ENCODE measurements at regions not wholly inside any gene's neighbourhood (a gene's known extent, or its start where the extent isn't known, plus 50 kb on each side); places are given as distances from the start of the nearest gene placed in this dataset.

GRCh38 chr5:68441309-68442073, 225.9 kb downstream of the PIK3R1 start:
- H3K27ac ChIP-seq, result no peak overlapping the region
- Mint-ChIP-seq H3K4me1 (peaks cover 3% of the 10 kb centered on the region), H3K4me3 (no peak overlapping the region)

GRCh38 chr5:68443091-68443490, 227.5 kb downstream of the PIK3R1 start:
- H4K20me1 ChIP-seq (ENCODE audit: low read depth), result no peaks in the 10 kb centered on the region
- Mint-ChIP-seq H3K27me3 (ENCODE audit: insufficient read depth, low read depth) (no peaks in the 10 kb centered on the region), H3K4me3 (no peak overlapping the region), H3K9me3 (no peaks in the 10 kb centered on the region), H3K27ac (no peak overlapping the region), H3K36me3 (no peaks in the 10 kb centered on the region), H3K4me1 (peaks cover 3% of the 10 kb centered on the region)
- TF ChIP-seq EZH2phosphoT487 (IDR thresholded peaks at IDR 0.05), result no peak
- no peak for TF ChIP-seq EZH2 (IDR thresholded peaks at IDR 0.05)
- TF ChIP-seq CTCF (IDR thresholded peaks at IDR 0.05), result no peak
- H3K27ac ChIP-seq, result no peak overlapping the region
- no peaks in the 10 kb centered on the region for H3K9me3 ChIP-seq (ENCODE audit: low read depth)
- no peak overlapping the region for H2AFZ ChIP-seq (replicated peaks)
- no peaks in the 10 kb centered on the region for H3K79me2 ChIP-seq (ENCODE audit: low read depth)
- H3K27me3 ChIP-seq, result no peaks in the 10 kb centered on the region
- DNase-seq (ENCODE audit: low spot score), result no peak
- H3K4me2 ChIP-seq, result no peak overlapping the region
- no peaks in the 10 kb centered on the region for H3F3A ChIP-seq (ENCODE audit: low read depth)
- H3K4me1 ChIP-seq, result peaks cover 9% of the 10 kb centered on the region
- no peaks in the 10 kb centered on the region for H3K36me3 ChIP-seq
- no peak overlapping the region for H3K4me3 ChIP-seq
- H3K9ac ChIP-seq, result no peak overlapping the region

More at GRCh38 chr5:68441309-68442073, 225.9 kb downstream of the PIK3R1 start:
- TF ChIP-seq EZH2phosphoT487 (IDR thresholded peaks at IDR 0.05), result no peak
- no peak for TF ChIP-seq EZH2 (IDR thresholded peaks at IDR 0.05)
- TF ChIP-seq CTCF (IDR thresholded peaks at IDR 0.05), result no peak
- no peak overlapping the region for H3K4me3 ChIP-seq
- no peaks in the 10 kb centered on the region for H3K9me3 ChIP-seq (ENCODE audit: low read depth)
- Mint-ChIP-seq H3K27ac (no peak overlapping the region), H3K36me3 (no peaks in the 10 kb centered on the region), H3K9me3 (no peaks in the 10 kb centered on the region), H3K27me3 (ENCODE audit: insufficient read depth, low read depth) (no peaks in the 10 kb centered on the region)
- H2AFZ ChIP-seq (replicated peaks), result no peak overlapping the region
- H3K4me1 ChIP-seq, result peaks cover 9% of the 10 kb centered on the region
- no peaks in the 10 kb centered on the region for H4K20me1 ChIP-seq (ENCODE audit: low read depth)
- no peak for DNase-seq (ENCODE audit: low spot score)
- H3K27me3 ChIP-seq, result no peaks in the 10 kb centered on the region
- no peak overlapping the region for H3K4me2 ChIP-seq
- no peak overlapping the region for H3K9ac ChIP-seq
- no peaks in the 10 kb centered on the region for H3K36me3 ChIP-seq
- H3F3A ChIP-seq (ENCODE audit: low read depth), result no peaks in the 10 kb centered on the region
- no peaks in the 10 kb centered on the region for H3K79me2 ChIP-seq (ENCODE audit: low read depth)

GRCh38 chr5:68444048-68444447, 228.5 kb downstream of the PIK3R1 start:
- Histone ChIP-seq H3K27me3 (no peaks in the 10 kb centered on the region), H3K36me3 (no peaks in the 10 kb centered on the region), H3K4me1 (peaks cover 9% of the 10 kb centered on the region), H3K4me3 (no peak overlapping the region), H2AFZ (replicated peaks) (no peak overlapping the region), H3K9ac (no peak overlapping the region), H3K27ac (no peak overlapping the region), H3K4me2 (peak overlapping the region; percentile 38), H3K9me3 (ENCODE audit: low read depth) (no peaks in the 10 kb centered on the region), H3K79me2 (ENCODE audit: low read depth) (no peaks in the 10 kb centered on the region), H4K20me1 (ENCODE audit: low read depth) (no peaks in the 10 kb centered on the region), H3F3A (ENCODE audit: low read depth) (no peaks in the 10 kb centered on the region)
- Mint-ChIP-seq H3K4me1 (peaks cover 3% of the 10 kb centered on the region), H3K9me3 (no peaks in the 10 kb centered on the region), H3K27me3 (ENCODE audit: insufficient read depth, low read depth) (no peaks in the 10 kb centered on the region), H3K4me3 (no peak overlapping the region), H3K36me3 (no peaks in the 10 kb centered on the region), H3K27ac (no peak overlapping the region)
- no peak for DNase-seq (ENCODE audit: low spot score)
- TF ChIP-seq EZH2phosphoT487 (IDR thresholded peaks at IDR 0.05) (no peak), CTCF (IDR thresholded peaks at IDR 0.05) (no peak), EZH2 (IDR thresholded peaks at IDR 0.05) (no peak)

All from neural progenitor cell (in vitro differentiated cells).